KMS-11 (cell line): ENCODE measurements at regions not wholly inside any gene's neighbourhood (a gene's known extent, or its start where the extent isn't known, plus 50 kb on each side); places are given as distances from the start of the nearest gene placed in this dataset.

Experiments
- H2AFZ ChIP-seq: fragments of 200-600 bp; sonication (generic); 2 replicates; pipeline ENCODE4 v1.6.1; 2016; ENCODE audit warnings: antibody characterized with exemption, mixed run types, low read depth
- H3K27ac ChIP-seq: fragments of 200-600 bp; sonication (generic); 2 replicates; pipeline ENCODE4 v1.6.1; 2016; ENCODE audit warnings: mild to moderate bottlenecking, mixed run types
- H3K27me3 ChIP-seq: fragments of 200-600 bp; sonication (generic); 2 replicates; pipeline ENCODE4 v1.6.1; 2017; ENCODE audit warnings: mild to moderate bottlenecking, low read depth, mixed run types, moderate library complexity; ENCODE audit not compliant: insufficient read depth
- H3K36me3 ChIP-seq: fragments of 200-600 bp; sonication (generic); 2 replicates; pipeline ENCODE4 v1.6.1; 2017; ENCODE audit warnings: mild to moderate bottlenecking, mixed run types; ENCODE audit not compliant: insufficient read depth
- H3K4me1 ChIP-seq: fragments of 200-600 bp; sonication (generic); 2 replicates; pipeline ENCODE4 v1.6.1; 2016; ENCODE audit warnings: mild to moderate bottlenecking, low read depth, mixed run types; ENCODE audit not compliant: poor library complexity, severe bottlenecking
- H3K4me2 ChIP-seq: fragments of 200-600 bp; sonication (generic); 2 replicates; pipeline ENCODE4 v1.7.0; 2016; ENCODE audit warnings: mild to moderate bottlenecking, mixed run types
- H3K4me3 ChIP-seq: fragments of 200-600 bp; sonication (generic); IDR thresholded peaks from 2 replicates; pipeline ENCODE4 v1.6.1; 2017; ENCODE audit warnings: low read depth, low read length, mixed read lengths; ENCODE audit not compliant: insufficient read depth
- H3K79me2 ChIP-seq: fragments of 200-600 bp; sonication (generic); 2 replicates; pipeline ENCODE4 v1.6.1; 2016; ENCODE audit warnings: low read depth, mixed run types; ENCODE audit not compliant: insufficient read depth
- H3K9ac ChIP-seq: fragments of 200-600 bp; sonication (generic); 2 replicates; pipeline ENCODE4 v1.6.1; 2016; ENCODE audit warnings: mild to moderate bottlenecking, mixed run types
- H4K20me1 ChIP-seq: fragments of 200-600 bp; sonication (generic); 2 replicates; pipeline ENCODE4 v1.6.1; 2016; ENCODE audit warnings: mild to moderate bottlenecking, mixed run types; ENCODE audit not compliant: insufficient read depth
- CTCF ChIP-seq: fragments of 200-600 bp; sonication (generic); conservative IDR thresholded peaks from 2 replicates; pipeline ENCODE4 v1.6.1; 2017; ENCODE audit warnings: low read depth, mild to moderate bottlenecking, antibody characterized with exemption, low read length, moderate library complexity, mixed read lengths

- Histone ChIP-seq H3K27me3 (no peaks in the 10 kb centered on the region), H2AFZ (no peak overlapping the region), H4K20me1 (no peaks in the 10 kb centered on the region), H3K4me1 (no peaks in the 10 kb centered on the region), H3K79me2 (no peaks in the 10 kb centered on the region), H3K4me2 (no peak overlapping the region), H3K27ac (no peak overlapping the region), H3K9ac (no peak overlapping the region), H3K36me3 (no peaks in the 10 kb centered on the region), H3K4me3 (no peak overlapping the region)
- TF ChIP-seq CTCF, result no peak
Observed at GRCh38 chr5:6311568-6312501, 66.5 kb downstream of the MED10 start.

- Histone ChIP-seq H2AFZ (no peak overlapping the region), H3K9ac (no peak overlapping the region), H3K79me2 (no peaks in the 10 kb centered on the region), H3K27ac (no peak overlapping the region), H3K4me2 (no peak overlapping the region), H4K20me1 (no peaks in the 10 kb centered on the region), H3K4me1 (no peaks in the 10 kb centered on the region), H3K36me3 (no peaks in the 10 kb centered on the region), H3K27me3 (no peaks in the 10 kb centered on the region), H3K4me3 (no peak overlapping the region)
- no peak for TF ChIP-seq CTCF
Observed at GRCh38 chr5:6309949-6310348, 68.4 kb downstream of the MED10 start.

- Histone ChIP-seq H3K36me3 (no peaks in the 10 kb centered on the region), H2AFZ (no peak overlapping the region), H3K4me1 (no peaks in the 10 kb centered on the region), H3K9ac (no peak overlapping the region), H3K4me3 (no peak overlapping the region), H3K27ac (no peak overlapping the region), H4K20me1 (no peaks in the 10 kb centered on the region), H3K4me2 (no peak overlapping the region), H3K27me3 (no peaks in the 10 kb centered on the region), H3K79me2 (no peaks in the 10 kb centered on the region)
- no peak for TF ChIP-seq CTCF
Observed at GRCh38 chr5:6308683-6309082, 69.7 kb downstream of the MED10 start.

- Histone ChIP-seq H2AFZ (no peak overlapping the region), H3K27me3 (no peaks in the 10 kb centered on the region), H3K79me2 (no peaks in the 10 kb centered on the region), H3K27ac (no peak overlapping the region), H3K4me2 (no peak overlapping the region), H3K36me3 (no peaks in the 10 kb centered on the region), H3K9ac (no peak overlapping the region), H4K20me1 (no peaks in the 10 kb centered on the region), H3K4me3 (no peak overlapping the region), H3K4me1 (no peaks in the 10 kb centered on the region)
- no peak for TF ChIP-seq CTCF
Observed at GRCh38 chr5:6307304-6307703, 71.0 kb downstream of the MED10 start.
